ENCODE measurements at regions not wholly inside any gene's neighbourhood (a gene's known extent, or its start where the extent isn't known, plus 50 kb on each side); places are given as distances from the start of the nearest gene placed in this dataset.

DNA sequence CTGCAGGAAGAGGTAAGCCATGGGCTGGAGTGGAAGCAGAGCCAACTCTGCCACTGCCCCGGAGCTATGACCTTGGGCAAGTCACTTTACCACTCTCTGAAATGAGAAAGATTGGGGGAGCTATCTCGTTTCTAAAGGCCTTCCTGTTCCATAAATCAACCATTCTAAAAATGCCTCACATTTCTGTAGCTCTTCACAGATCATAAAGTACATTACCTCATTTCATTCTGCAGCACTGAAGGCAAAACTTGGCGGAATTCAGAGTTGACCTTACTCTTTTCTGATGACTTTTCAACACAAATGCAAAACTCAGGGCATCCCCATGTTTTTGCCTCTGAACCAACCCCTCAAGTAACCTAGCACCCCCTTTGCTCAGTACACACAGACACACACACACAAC is 404.0 kb upstream of the NFIA start:
- H3K9ac ChIP-seq (ENCODE audit: low read depth in 1 of 2, low read length in 2 of 2), result no peak overlapping the region
- TF ChIP-seq NR2F2 (IDR thresholded peaks at IDR 0.05), result no peak
- TF ChIP-seq, protein P1, sequence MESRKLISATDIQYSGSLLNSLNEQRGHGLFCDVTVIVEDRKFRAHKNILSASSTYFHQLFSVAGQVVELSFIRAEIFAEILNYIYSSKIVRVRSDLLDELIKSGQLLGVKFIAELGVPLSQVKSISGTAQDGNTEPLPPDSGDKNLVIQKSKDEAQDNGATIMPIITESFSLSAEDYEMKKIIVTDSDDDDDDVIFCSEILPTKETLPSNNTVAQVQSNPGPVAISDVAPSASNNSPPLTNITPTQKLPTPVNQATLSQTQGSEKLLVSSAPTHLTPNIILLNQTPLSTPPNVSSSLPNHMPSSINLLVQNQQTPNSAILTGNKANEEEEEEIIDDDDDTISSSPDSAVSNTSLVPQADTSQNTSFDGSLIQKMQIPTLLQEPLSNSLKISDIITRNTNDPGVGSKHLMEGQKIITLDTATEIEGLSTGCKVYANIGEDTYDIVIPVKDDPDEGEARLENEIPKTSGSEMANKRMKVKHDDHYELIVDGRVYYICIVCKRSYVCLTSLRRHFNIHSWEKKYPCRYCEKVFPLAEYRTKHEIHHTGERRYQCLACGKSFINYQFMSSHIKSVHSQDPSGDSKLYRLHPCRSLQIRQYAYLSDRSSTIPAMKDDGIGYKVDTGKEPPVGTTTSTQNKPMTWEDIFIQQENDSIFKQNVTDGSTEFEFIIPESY (IDR thresholded peaks at IDR 0.05), result no peak
- TF ChIP-seq, protein P2, sequence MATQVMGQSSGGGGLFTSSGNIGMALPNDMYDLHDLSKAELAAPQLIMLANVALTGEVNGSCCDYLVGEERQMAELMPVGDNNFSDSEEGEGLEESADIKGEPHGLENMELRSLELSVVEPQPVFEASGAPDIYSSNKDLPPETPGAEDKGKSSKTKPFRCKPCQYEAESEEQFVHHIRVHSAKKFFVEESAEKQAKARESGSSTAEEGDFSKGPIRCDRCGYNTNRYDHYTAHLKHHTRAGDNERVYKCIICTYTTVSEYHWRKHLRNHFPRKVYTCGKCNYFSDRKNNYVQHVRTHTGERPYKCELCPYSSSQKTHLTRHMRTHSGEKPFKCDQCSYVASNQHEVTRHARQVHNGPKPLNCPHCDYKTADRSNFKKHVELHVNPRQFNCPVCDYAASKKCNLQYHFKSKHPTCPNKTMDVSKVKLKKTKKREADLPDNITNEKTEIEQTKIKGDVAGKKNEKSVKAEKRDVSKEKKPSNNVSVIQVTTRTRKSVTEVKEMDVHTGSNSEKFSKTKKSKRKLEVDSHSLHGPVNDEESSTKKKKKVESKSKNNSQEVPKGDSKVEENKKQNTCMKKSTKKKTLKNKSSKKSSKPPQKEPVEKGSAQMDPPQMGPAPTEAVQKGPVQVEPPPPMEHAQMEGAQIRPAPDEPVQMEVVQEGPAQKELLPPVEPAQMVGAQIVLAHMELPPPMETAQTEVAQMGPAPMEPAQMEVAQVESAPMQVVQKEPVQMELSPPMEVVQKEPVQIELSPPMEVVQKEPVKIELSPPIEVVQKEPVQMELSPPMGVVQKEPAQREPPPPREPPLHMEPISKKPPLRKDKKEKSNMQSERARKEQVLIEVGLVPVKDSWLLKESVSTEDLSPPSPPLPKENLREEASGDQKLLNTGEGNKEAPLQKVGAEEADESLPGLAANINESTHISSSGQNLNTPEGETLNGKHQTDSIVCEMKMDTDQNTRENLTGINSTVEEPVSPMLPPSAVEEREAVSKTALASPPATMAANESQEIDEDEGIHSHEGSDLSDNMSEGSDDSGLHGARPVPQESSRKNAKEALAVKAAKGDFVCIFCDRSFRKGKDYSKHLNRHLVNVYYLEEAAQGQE (IDR thresholded peaks at IDR 0.05), result no peak
- no peak for TF ChIP-seq GABPA (IDR thresholded peaks at IDR 0.05 in 1 of 2, conservative IDR thresholded peaks at IDR 0.05 in 1 of 2)
- TF ChIP-seq, protein P3, sequence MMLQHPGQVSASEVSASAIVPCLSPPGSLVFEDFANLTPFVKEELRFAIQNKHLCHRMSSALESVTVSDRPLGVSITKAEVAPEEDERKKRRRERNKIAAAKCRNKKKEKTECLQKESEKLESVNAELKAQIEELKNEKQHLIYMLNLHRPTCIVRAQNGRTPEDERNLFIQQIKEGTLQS (IDR thresholded peaks at IDR 0.05), result no peak
- no peak for TF ChIP-seq YY1 (IDR thresholded peaks at IDR 0.05)
- TF ChIP-seq FOXA2 (IDR thresholded peaks at IDR 0.05), result no peak
- no peak for TF ChIP-seq RAD21 (IDR thresholded peaks at IDR 0.05)
- TF ChIP-seq HNF4G (IDR thresholded peaks at IDR 0.05), result no peak
- TF ChIP-seq TAF1 (conservative IDR thresholded peaks at IDR 0.05), result no peak
- H3K36me3 ChIP-seq (ENCODE audit: control insufficient read depth in 4 of 4, insufficient read depth in 3 of 4, low read depth in 1 of 4, low read length in 3 of 4), result no peaks in the 10 kb centered on the region
- DNase-seq (ENCODE audit: low spot score), result no peak
- H3K4me3 ChIP-seq (ENCODE audit: low read depth in 1 of 3, low read length in 3 of 3), result no peak overlapping the region
- peaks cover 0 to 2% (median 0%) of the 10 kb centered on the region in 4 donors for H3K27me3 ChIP-seq (ENCODE audit: control insufficient read depth in 4 of 4, insufficient read depth in 4 of 4, low read length in 3 of 4)
- no peaks in the 10 kb centered on the region for H3K4me1 ChIP-seq (ENCODE audit: control insufficient read depth in 4 of 4, insufficient read depth in 4 of 4, low read length in 3 of 4)
- peaks cover 0 to 3% (median 0%) of the 10 kb centered on the region in 4 donors for H3K9me3 ChIP-seq (ENCODE audit: control insufficient read depth in 4 of 4, low read length in 3 of 4)
- 63% methylated on average over 3 of the region's 3 CpGs for WGBS
- H3K27ac ChIP-seq (ENCODE audit: low read depth in 1 of 2, low read length in 2 of 2), result no peak overlapping the region

DNA sequence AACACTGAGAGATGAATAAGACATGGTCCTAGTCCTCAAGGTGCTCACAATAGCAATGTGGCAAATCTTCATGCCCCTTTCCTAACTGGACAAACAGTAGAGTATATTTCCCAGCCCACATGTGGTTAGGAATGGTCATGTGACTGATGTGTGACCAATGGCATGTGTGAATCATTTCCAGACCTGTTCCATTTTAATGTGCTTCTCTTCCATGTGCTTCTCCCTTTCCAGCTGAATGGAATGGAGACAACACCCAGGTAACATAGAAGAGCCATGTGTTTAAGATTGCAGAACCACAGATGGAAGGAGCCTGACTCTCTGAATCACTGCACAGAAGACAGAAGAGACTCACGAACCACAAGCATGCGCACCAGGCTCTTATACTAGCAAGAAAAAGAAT is 409.9 kb upstream of the NFIA start:
- no peak for TF ChIP-seq RAD21 (IDR thresholded peaks at IDR 0.05)
- no peak for TF ChIP-seq TAF1 (conservative IDR thresholded peaks at IDR 0.05)
- no peak for TF ChIP-seq YY1 (IDR thresholded peaks at IDR 0.05)
- TF ChIP-seq, protein P4, sequence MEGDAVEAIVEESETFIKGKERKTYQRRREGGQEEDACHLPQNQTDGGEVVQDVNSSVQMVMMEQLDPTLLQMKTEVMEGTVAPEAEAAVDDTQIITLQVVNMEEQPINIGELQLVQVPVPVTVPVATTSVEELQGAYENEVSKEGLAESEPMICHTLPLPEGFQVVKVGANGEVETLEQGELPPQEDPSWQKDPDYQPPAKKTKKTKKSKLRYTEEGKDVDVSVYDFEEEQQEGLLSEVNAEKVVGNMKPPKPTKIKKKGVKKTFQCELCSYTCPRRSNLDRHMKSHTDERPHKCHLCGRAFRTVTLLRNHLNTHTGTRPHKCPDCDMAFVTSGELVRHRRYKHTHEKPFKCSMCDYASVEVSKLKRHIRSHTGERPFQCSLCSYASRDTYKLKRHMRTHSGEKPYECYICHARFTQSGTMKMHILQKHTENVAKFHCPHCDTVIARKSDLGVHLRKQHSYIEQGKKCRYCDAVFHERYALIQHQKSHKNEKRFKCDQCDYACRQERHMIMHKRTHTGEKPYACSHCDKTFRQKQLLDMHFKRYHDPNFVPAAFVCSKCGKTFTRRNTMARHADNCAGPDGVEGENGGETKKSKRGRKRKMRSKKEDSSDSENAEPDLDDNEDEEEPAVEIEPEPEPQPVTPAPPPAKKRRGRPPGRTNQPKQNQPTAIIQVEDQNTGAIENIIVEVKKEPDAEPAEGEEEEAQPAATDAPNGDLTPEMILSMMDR (IDR thresholded peaks at IDR 0.05; ENCODE audit: low read depth, low read length, missing input control), result no peak
- no peak for TF ChIP-seq RXRA (IDR thresholded peaks at IDR 0.05)
- TF ChIP-seq HNF4G (IDR thresholded peaks at IDR 0.05), result no peak
- TF ChIP-seq, protein P2 (IDR thresholded peaks at IDR 0.05), result no peak
- TF ChIP-seq EGR1 (IDR thresholded peaks at IDR 0.05; ENCODE audit: low read depth in 2 of 2), result no peak
- TF ChIP-seq FOXA2 (IDR thresholded peaks at IDR 0.05), result no peak
- TF ChIP-seq, protein P3 (IDR thresholded peaks at IDR 0.05), result no peak
- no peak for TF ChIP-seq HNF4A (conservative IDR thresholded peaks at IDR 0.05)
- TF ChIP-seq GABPA (IDR thresholded peaks at IDR 0.05 in 1 of 2, conservative IDR thresholded peaks at IDR 0.05 in 1 of 2), result no peak
- TF ChIP-seq, protein P1 (IDR thresholded peaks at IDR 0.05), result no peak
- TF ChIP-seq, protein P5, sequence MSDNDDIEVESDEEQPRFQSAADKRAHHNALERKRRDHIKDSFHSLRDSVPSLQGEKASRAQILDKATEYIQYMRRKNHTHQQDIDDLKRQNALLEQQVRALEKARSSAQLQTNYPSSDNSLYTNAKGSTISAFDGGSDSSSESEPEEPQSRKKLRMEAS (IDR thresholded peaks at IDR 0.05), result no peak
- no peak for TF ChIP-seq SP1 (IDR thresholded peaks at IDR 0.05)
- TF ChIP-seq NR2F2 (IDR thresholded peaks at IDR 0.05), result no peak
- TF ChIP-seq JUND (IDR thresholded peaks at IDR 0.05), result no peak
- no peak for TF ChIP-seq FOXA1 (IDR thresholded peaks at IDR 0.05)
- WGBS, result 94% methylated on average over 2 of the region's 2 CpGs

More for the DNA sequence above, 409.9 kb upstream of the NFIA start:
- DNase-seq (ENCODE audit: low spot score), result no peak
- no peak overlapping the region for H3K27ac ChIP-seq (ENCODE audit: low read depth in 1 of 2, low read length in 2 of 2)
- H3K9ac ChIP-seq (ENCODE audit: low read depth in 1 of 2, low read length in 2 of 2), result no peak overlapping the region
- peaks cover 0 to 3% (median 0%) of the 10 kb centered on the region in 4 donors for H3K9me3 ChIP-seq (ENCODE audit: control insufficient read depth in 4 of 4, low read length in 3 of 4)
- H3K27me3 ChIP-seq (ENCODE audit: control insufficient read depth in 4 of 4, insufficient read depth in 4 of 4, low read length in 3 of 4), result no peaks in the 10 kb centered on the region
- no peak overlapping the region for H3K4me3 ChIP-seq (ENCODE audit: low read depth in 1 of 3, low read length in 3 of 3)
- no peaks in the 10 kb centered on the region for H3K36me3 ChIP-seq (ENCODE audit: control insufficient read depth in 4 of 4, insufficient read depth in 3 of 4, low read depth in 1 of 4, low read length in 3 of 4)
- H3K4me1 ChIP-seq (ENCODE audit: control insufficient read depth in 4 of 4, insufficient read depth in 4 of 4, low read length in 3 of 4), result no peaks in the 10 kb centered on the region
